ENCODE measurements at regions not wholly inside any gene's neighbourhood (a gene's known extent, or its start where the extent isn't known, plus 50 kb on each side); places are given as distances from the start of the nearest gene placed in this dataset.

- ATAC-seq (ENCODE audit: low read depth): no peak
- Mint-ChIP-seq H3K4me1 (no peaks in the 10 kb centered on the region), H3K27me3 (peaks cover 17% of the 10 kb centered on the region), H3K4me3 (no peak overlapping the region), H3K27ac (no peak overlapping the region), H3K9me3 (ENCODE audit: insufficient read depth) (peaks cover 6% of the 10 kb centered on the region)
- no peaks in the 10 kb centered on the region for H3K27me3 ChIP-seq (replicated peaks in 1 of 4; ENCODE audit: control extremely low read depth in 1 of 4, control insufficient read depth in 3 of 4, insufficient read depth in 4 of 4, low read length in 3 of 4)
- peaks cover 0 to 14% (median 4%) of the 10 kb centered on the region in 3 donors for H3K9me3 ChIP-seq (ENCODE audit: control extremely low read depth in 1 of 3, control insufficient read depth in 2 of 3, insufficient read depth in 1 of 3, low read length in 2 of 3)
- CTCF ChIA-PET: no interaction called here
- POLR2A ChIA-PET: no interaction called here
- H3K4me1 ChIP-seq (ENCODE audit: control insufficient read depth in 2 of 2, insufficient read depth in 2 of 2, low read length in 2 of 2): no peaks in the 10 kb centered on the region
- no peaks in the 10 kb centered on the region for H3K36me3 ChIP-seq (replicated peaks in 1 of 2; ENCODE audit: control extremely low read depth in 1 of 2, control insufficient read depth in 1 of 2, extremely low read depth in 1 of 2, insufficient read depth in 2 of 2, low read length in 1 of 2)
- no peak overlapping the region for H3K4me3 ChIP-seq (ENCODE audit: control extremely low read depth in 1 of 5, extremely low read depth in 1 of 5, insufficient read depth in 1 of 5, low read depth in 2 of 5, low read length in 4 of 5)
- H3K4me2 ChIP-seq (replicated peaks; ENCODE audit: low read depth, low read length, poor library complexity, severe bottlenecking): no peak overlapping the region
- H3K79me2 ChIP-seq (ENCODE audit: control insufficient read depth, insufficient read depth, low read length): no peaks in the 10 kb centered on the region
- intact Hi-C loops (cut with micrococcal nuclease): no loop called here
- H3K27ac ChIP-seq (ENCODE audit: low read length in 2 of 2): no peak overlapping the region
- H4K20me1 ChIP-seq (ENCODE audit: control insufficient read depth, insufficient read depth, low read length, poor library complexity, severe bottlenecking): no peaks in the 10 kb centered on the region
- H2AFZ ChIP-seq (ENCODE audit: insufficient read depth, low read depth, low read length, poor library complexity, severe bottlenecking): no peak overlapping the region
- no peak for DNase-seq
- 90% methylated on average over 2 of the region's 6 CpGs for WGBS (ENCODE audit: insufficient coverage)
- TF ChIP-seq EZH2 (IDR thresholded peaks at IDR 0.05; ENCODE audit: borderline replicate concordance, insufficient read depth, low read depth, low read length, poor library complexity, severe bottlenecking): no peak
- no peak for TF ChIP-seq CTCF (IDR thresholded peaks at IDR 0.05)
- H3K9ac ChIP-seq (ENCODE audit: low read length): no peak overlapping the region
Measured at GRCh38 chr7:106417273-106417902, 132.6 kb upstream of the NAMPT start.

- CTCF ChIA-PET: no interaction called here
- intact Hi-C loops (cut with micrococcal nuclease): no loop called here
- TF ChIP-seq EZH2 (IDR thresholded peaks at IDR 0.05; ENCODE audit: borderline replicate concordance, insufficient read depth, low read depth, low read length, poor library complexity, severe bottlenecking) (no peak), CTCF (IDR thresholded peaks at IDR 0.05) (no peak)
- Histone ChIP-seq H3K4me1 (ENCODE audit: control insufficient read depth in 2 of 2, insufficient read depth in 2 of 2, low read length in 2 of 2) (no peaks in the 10 kb centered on the region), H3K36me3 (replicated peaks in 1 of 2; ENCODE audit: control extremely low read depth in 1 of 2, control insufficient read depth in 1 of 2, extremely low read depth in 1 of 2, insufficient read depth in 2 of 2, low read length in 1 of 2) (no peaks in the 10 kb centered on the region), H3K4me3 (ENCODE audit: control extremely low read depth in 1 of 5, extremely low read depth in 1 of 5, insufficient read depth in 1 of 5, low read depth in 2 of 5, low read length in 4 of 5) (no peak overlapping the region), H3K79me2 (ENCODE audit: control insufficient read depth, insufficient read depth, low read length) (no peaks in the 10 kb centered on the region), H3K9me3 (ENCODE audit: control extremely low read depth in 1 of 3, control insufficient read depth in 2 of 3, insufficient read depth in 1 of 3, low read length in 2 of 3) (peaks cover 0 to 14% (median 4%) of the 10 kb centered on the region in 3 donors), H3K9ac (ENCODE audit: low read length) (no peak overlapping the region), H3K4me2 (replicated peaks; ENCODE audit: low read depth, low read length, poor library complexity, severe bottlenecking) (no peak overlapping the region), H3K27ac (ENCODE audit: low read length in 2 of 2) (no peak overlapping the region), H4K20me1 (ENCODE audit: control insufficient read depth, insufficient read depth, low read length, poor library complexity, severe bottlenecking) (no peaks in the 10 kb centered on the region), H2AFZ (ENCODE audit: insufficient read depth, low read depth, low read length, poor library complexity, severe bottlenecking) (no peak overlapping the region), H3K27me3 (replicated peaks in 1 of 4; ENCODE audit: control extremely low read depth in 1 of 4, control insufficient read depth in 3 of 4, insufficient read depth in 4 of 4, low read length in 3 of 4) (no peaks in the 10 kb centered on the region)
- ATAC-seq (ENCODE audit: low read depth) (no peak), DNase-seq (no peak)
- no peak overlapping the region for H3K27ac Mint-ChIP-seq
- peaks cover 6% of the 10 kb centered on the region for H3K9me3 Mint-ChIP-seq (ENCODE audit: insufficient read depth)
- H3K4me3 Mint-ChIP-seq: no peak overlapping the region
- POLR2A ChIA-PET: no interaction called here
- no peaks in the 10 kb centered on the region for H3K4me1 Mint-ChIP-seq
- peaks cover 24% of the 10 kb centered on the region for H3K27me3 Mint-ChIP-seq
Measured at GRCh38 chr7:106416430-106416829, 131.6 kb upstream of the NAMPT start.
